ENCODE measurements at regions not wholly inside any gene's neighbourhood (a gene's known extent, or its start where the extent isn't known, plus 50 kb on each side); places are given as distances from the start of the nearest gene placed in this dataset.

DNA sequence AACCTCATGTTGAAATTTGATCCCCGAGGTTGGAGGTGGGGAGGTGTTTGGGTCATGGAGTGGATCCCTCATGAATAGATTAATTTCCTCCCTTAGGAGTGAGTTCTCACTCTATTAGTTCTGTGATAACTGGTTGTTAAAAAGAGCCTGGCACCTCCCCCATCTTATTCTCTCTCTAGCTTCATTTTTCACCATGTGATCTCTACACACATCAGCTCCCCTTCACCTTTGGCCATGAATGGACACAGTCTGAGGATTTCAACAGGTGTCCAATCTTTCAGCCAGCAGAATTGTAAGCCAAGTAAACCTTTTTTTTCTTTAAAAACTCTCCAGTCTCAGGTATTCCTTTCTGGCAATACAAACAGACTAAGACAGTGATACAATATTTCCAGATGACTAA lies 602.0 kb upstream of the FAM98A start:
- TF ChIP-seq, protein P1, sequence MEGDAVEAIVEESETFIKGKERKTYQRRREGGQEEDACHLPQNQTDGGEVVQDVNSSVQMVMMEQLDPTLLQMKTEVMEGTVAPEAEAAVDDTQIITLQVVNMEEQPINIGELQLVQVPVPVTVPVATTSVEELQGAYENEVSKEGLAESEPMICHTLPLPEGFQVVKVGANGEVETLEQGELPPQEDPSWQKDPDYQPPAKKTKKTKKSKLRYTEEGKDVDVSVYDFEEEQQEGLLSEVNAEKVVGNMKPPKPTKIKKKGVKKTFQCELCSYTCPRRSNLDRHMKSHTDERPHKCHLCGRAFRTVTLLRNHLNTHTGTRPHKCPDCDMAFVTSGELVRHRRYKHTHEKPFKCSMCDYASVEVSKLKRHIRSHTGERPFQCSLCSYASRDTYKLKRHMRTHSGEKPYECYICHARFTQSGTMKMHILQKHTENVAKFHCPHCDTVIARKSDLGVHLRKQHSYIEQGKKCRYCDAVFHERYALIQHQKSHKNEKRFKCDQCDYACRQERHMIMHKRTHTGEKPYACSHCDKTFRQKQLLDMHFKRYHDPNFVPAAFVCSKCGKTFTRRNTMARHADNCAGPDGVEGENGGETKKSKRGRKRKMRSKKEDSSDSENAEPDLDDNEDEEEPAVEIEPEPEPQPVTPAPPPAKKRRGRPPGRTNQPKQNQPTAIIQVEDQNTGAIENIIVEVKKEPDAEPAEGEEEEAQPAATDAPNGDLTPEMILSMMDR (IDR thresholded peaks at IDR 0.05), result no peak
- TF ChIP-seq POLR2A (IDR thresholded peaks at IDR 0.05), result no peak

Data from prostate gland (tissue), 2 donors.